ENCODE measurements at regions not wholly inside any gene's neighbourhood (a gene's known extent, or its start where the extent isn't known, plus 50 kb on each side); places are given as distances from the start of the nearest gene placed in this dataset.

GRCh38 chr4:73685052-73685451 lies 55.3 kb upstream of the CXCL8 start:
- Histone ChIP-seq H2AFZ (ENCODE audit: low read depth, low read length) (no peak overlapping the region), H3K79me2 (ENCODE audit: control insufficient read depth, insufficient read depth, low read length) (no peaks in the 10 kb centered on the region), H3K9ac (replicated peaks; ENCODE audit: extremely low read depth, insufficient read depth, low read length) (no peak overlapping the region), H3K4me2 (ENCODE audit: insufficient read depth, low read length) (no peak overlapping the region), H3K9me3 (replicated peaks; ENCODE audit: control insufficient read depth, insufficient read depth, low read length) (no peaks in the 10 kb centered on the region), H3K4me3 (replicated peaks in 1 of 3; ENCODE audit: insufficient read depth in 1 of 3, low read depth in 1 of 3, low read length in 3 of 3) (no peak overlapping the region), H3K27ac (ENCODE audit: insufficient read depth, low read depth, low read length) (no peak overlapping the region), H3K9me1 (replicated peaks; ENCODE audit: control insufficient read depth, extremely low read depth, insufficient read depth, low read length) (no peaks in the 10 kb centered on the region), H4K20me1 (replicated peaks; ENCODE audit: control insufficient read depth, extremely low read depth, insufficient read depth, low read length) (no peaks in the 10 kb centered on the region), H3K27me3 (ENCODE audit: control insufficient read depth in 2 of 2, insufficient read depth in 2 of 2, low read length in 2 of 2) (no peaks in the 10 kb centered on the region), H3K36me3 (ENCODE audit: control insufficient read depth in 2 of 2, extremely low read depth in 1 of 2, insufficient read depth in 2 of 2, low read length in 2 of 2) (no peaks in the 10 kb centered on the region), H3K4me1 (ENCODE audit: control insufficient read depth, extremely low read depth, insufficient read depth, low read length) (peaks cover 9% of the 10 kb centered on the region)
- ChIA-PET POLR2A (no interaction called here), CTCF (interaction anchor here (1.6 kb wide), 1 partner anchor 10 kb away, joined by 4 read pairs; no protein-coding TSS in a partner anchor)
- FAIRE-seq = no peak
- TF ChIP-seq MYC (IDR thresholded peaks at IDR 0.05; ENCODE audit: low read depth, low read length) (no peak), POLR2AphosphoS5 (IDR thresholded peaks at IDR 0.05; ENCODE audit: insufficient read depth, low read depth, low read length) (no peak), POLR2A (IDR thresholded peaks at IDR 0.05; ENCODE audit: low read depth, low read length) (no peak), GATA2 (IDR thresholded peaks at IDR 0.05; ENCODE audit: insufficient read depth, insufficient read length, low read depth, low read length) (no peak), CTCF (IDR thresholded peaks at IDR 0.05; ENCODE audit: extremely low read depth in 1 of 2, insufficient read depth in 1 of 2, low read depth in 1 of 2, low read length in 2 of 2) (no peak), FOS (IDR thresholded peaks at IDR 0.05; ENCODE audit: borderline replicate concordance, insufficient read depth, low read length) (no peak), JUN (IDR thresholded peaks at IDR 0.05; ENCODE audit: borderline replicate concordance, insufficient read depth, insufficient read length, low read depth) (no peak), EZH2 (IDR thresholded peaks at IDR 0.05; ENCODE audit: borderline replicate concordance, low read depth, low read length, severe bottlenecking) (no peak), MAX (IDR thresholded peaks at IDR 0.05; ENCODE audit: insufficient read depth, insufficient read length) (no peak)
- dilution Hi-C loops (cut with MboI; ENCODE audit: extremely low pct_ligation_motif_present, low sequenced_read_pairs) = no loop called here
- no peak for DNase-seq (ENCODE audit: low read depth, low spot score)
- intact Hi-C loops (cut with micrococcal nuclease) = no loop called here
- no TSS peak for BruUV-seq (replicated peaks)
